Hematopoietic multipotent progenitor cell treated with erythropoietin and hydrocortisone succinate and interleukin-3 and kit ligand, for 15 days (in vitro differentiated cells): ENCODE measurements at regions not wholly inside any gene's neighbourhood (a gene's known extent, or its start where the extent isn't known, plus 50 kb on each side); places are given as distances from the start of the nearest gene placed in this dataset.
"Not testable (repeated sequence)": the region's sequence is repeated elsewhere in the genome, so short reads cannot be mapped to it uniquely, and the experiment has no call there.

Experiments used
- DNase-seq: peaks from one replicate; pipeline ENCODE4 v3.0.0-alpha.2; 2015; ENCODE audit warnings: low spot score

- DNase-seq: no peak
Measured at GRCh38 chr1:213531369-213532310, 456.1 kb upstream of the PROX1 start.

- DNase-seq: no peak
Measured at GRCh38 chr1:213533125-213533524, 454.6 kb upstream of the PROX1 start.

- no peak for DNase-seq
Measured at GRCh38 chr1:213535679-213536078, 452.1 kb upstream of the PROX1 start.

- no peak for DNase-seq
Measured at GRCh38 chr1:213538251-213538650, 449.5 kb upstream of the PROX1 start.

GRCh38 chr1:213539464-213539863 lies 448.3 kb upstream of the PROX1 start:
- no peak for DNase-seq

GRCh38 chr1:213541641-213542040 lies 446.1 kb upstream of the PROX1 start:
- no peak for DNase-seq

- not testable (repeated sequence) for DNase-seq
Measured at GRCh38 chr1:213545181-213545580, 442.6 kb upstream of the PROX1 start.

- no peak for DNase-seq
Measured at GRCh38 chr1:213549982-213550381, 437.8 kb upstream of the PROX1 start.

- no peak for DNase-seq
Measured at GRCh38 chr1:213550804-213551203, 437.0 kb upstream of the PROX1 start.

GRCh38 chr1:213552045-213552444 lies 435.7 kb upstream of the PROX1 start:
- no peak for DNase-seq

- DNase-seq: no peak
Measured at GRCh38 chr1:213560226-213560625, 427.5 kb upstream of the PROX1 start.

- no peak for DNase-seq
Measured at GRCh38 chr1:213561870-213562269, 425.9 kb upstream of the PROX1 start.

GRCh38 chr1:213564215-213564659 lies 423.5 kb upstream of the PROX1 start:
- DNase-seq: no peak

GRCh38 chr1:213568929-213569815 lies 418.6 kb upstream of the PROX1 start:
- no peak for DNase-seq

- no peak for DNase-seq
Measured at GRCh38 chr1:213569816-213570150, 418.0 kb upstream of the PROX1 start.

GRCh38 chr1:213570487-213570886 lies 417.3 kb upstream of the PROX1 start:
- DNase-seq: no peak

GRCh38 chr1:213571419-213571818 lies 416.4 kb upstream of the PROX1 start:
- no peak for DNase-seq

- DNase-seq: no peak
Measured at GRCh38 chr1:213571843-213572242, 415.9 kb upstream of the PROX1 start.

- DNase-seq: no peak
Measured at GRCh38 chr1:213572912-213573647, 414.7 kb upstream of the PROX1 start.

GRCh38 chr1:213573648-213574009 lies 414.1 kb upstream of the PROX1 start:
- DNase-seq: no peak

GRCh38 chr1:213582976-213583567 lies 404.7 kb upstream of the PROX1 start:
- no peak for DNase-seq

GRCh38 chr1:213584272-213584671 lies 403.5 kb upstream of the PROX1 start:
- DNase-seq: no peak
